NCI-H128 (cell line): ENCODE measurements at regions not wholly inside any gene's neighbourhood (a gene's known extent, or its start where the extent isn't known, plus 50 kb on each side); places are given as distances from the start of the nearest gene placed in this dataset.
"Not testable (repeated sequence)": the region's sequence is repeated elsewhere in the genome, so short reads cannot be mapped to it uniquely, and the experiment has no call there.

ENCODE experiments used
- DNase-seq: peaks from one replicate; lab custom pipeline; 2025; ENCODE audit not compliant: unreplicated experiment; lab: John Stamatoyannopoulos, UW

DNA sequence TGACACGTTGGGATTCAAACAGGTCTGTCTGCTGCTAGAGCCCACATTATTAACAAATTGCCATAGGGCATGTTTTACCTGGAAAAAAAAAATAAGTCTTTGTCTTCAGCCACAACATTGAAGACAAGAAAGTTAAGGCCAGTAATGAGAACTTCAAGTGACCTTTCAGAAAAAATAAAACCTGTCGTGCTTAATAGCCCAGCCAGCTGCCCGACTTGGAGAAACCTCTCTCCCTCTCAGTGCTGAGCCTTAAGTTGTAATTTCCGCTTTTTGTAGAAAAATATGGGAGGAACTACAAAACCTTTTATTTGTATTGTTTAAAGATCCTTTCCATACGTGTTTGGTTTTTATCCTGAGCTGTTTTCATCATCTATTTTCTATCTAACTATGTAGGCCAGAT, 454.3 kb upstream of the SLITRK6 start:
- not testable (repeated sequence) for DNase-seq

- DNase-seq: not testable (repeated sequence)
Measured at GRCh38 chr13:86255820-86256219, 456.6 kb upstream of the SLITRK6 start.

- no peak for DNase-seq
Measured at GRCh38 chr13:86269511-86269910, 470.3 kb upstream of the SLITRK6 start.

- DNase-seq: no peak
Measured at GRCh38 chr13:86282442-86282841, 483.2 kb upstream of the SLITRK6 start.

DNA sequence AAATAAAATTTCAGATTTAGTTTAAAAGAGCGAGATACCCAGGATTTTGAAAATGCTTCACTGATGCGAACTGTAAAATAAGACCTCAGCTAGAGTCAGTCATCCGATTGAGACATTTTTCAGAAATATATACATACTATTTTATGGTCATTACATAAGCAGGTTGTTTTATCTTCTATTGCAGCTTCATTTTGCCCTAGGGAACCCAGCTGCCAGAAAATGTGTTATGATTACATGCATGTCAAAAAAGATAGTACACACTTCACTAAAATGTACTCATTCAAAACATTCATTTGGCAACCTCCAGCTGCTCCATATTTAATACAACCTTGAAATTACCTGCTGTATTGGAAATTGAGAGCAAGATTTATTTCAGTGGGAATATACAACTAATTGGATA, 483.8 kb upstream of the SLITRK6 start:
- DNase-seq: no peak

DNA sequence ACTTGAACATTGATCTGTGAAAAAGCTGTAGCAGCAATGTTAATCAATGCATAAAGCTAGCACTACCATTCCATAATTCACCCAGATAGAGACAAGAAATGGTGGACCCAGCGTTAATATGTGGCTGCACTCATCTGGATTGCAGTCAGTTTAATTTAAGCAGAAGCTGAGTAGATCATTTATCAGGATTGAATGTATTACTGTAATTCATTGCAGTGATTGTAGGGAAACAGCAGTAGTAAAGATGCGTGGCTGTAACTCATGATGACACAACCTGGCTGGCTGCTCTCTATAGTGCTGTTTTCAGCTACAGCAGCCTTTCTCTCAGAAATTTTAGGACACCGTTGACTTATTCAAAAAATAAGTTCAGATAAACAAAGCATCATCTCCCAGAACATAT, 499.5 kb upstream of the SLITRK6 start:
- no peak for DNase-seq

DNA sequence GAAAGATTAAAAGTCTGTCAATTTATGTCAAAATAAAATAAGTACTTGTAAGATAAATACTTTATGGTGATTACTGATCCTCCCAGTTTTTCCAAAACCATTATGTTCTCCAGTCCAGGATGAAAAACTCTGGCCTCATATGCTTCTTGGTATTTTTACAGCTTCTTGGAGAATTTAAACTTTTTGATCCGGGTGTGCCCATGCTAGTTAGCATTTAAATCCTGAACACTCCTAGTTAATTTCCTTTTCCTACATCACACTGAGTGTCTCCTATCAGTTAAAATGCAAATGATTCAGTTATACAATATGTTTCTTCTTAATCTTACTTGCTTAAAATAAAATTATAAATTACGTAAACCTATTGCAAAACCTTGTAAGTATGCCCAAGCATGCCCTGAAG, 499.9 kb upstream of the SLITRK6 start:
- no peak for DNase-seq

DNA sequence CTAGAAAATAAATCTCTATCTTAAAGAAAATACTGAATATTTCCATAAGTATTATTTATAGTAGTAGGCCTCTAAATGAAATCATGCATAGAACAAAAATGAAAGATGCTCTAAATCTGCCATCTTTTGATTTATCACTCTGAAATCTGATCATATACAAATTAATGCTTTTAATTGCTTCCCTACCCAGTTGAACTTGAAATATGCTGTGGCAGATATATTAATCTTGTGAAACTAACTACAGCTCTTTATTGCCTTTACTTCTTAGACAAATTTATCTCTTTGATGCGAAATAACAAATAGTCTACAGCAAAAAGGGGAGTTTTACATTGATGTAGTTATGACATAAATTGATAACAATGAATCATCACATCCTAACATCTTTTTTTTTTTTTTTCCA, 510.7 kb upstream of the SLITRK6 start:
- DNase-seq: no peak

- DNase-seq: no peak
Measured at GRCh38 chr13:86313421-86313820, 514.2 kb upstream of the SLITRK6 start.

GRCh38 chr13:86318450-86318849, 519.2 kb upstream of the SLITRK6 start:
- DNase-seq: no peak

DNA sequence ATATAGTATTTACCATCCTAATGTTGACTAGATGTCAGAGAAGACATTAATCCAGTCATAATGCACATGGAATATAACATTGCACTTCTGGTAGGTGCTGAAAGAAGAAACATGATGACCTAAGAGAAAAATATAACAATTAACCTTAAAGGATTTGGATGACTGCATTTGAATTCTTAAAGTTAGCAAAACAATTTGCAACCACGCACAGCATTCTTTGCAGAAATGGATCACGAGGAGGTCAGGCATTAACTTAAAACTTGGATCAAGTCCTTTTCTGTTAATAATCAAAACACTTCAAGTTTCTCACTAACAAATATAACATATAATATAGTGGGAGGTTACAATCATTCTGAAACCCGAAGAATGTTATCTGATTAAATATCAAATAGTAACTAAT, 525.0 kb upstream of the SLITRK6 start:
- no peak for DNase-seq

DNA sequence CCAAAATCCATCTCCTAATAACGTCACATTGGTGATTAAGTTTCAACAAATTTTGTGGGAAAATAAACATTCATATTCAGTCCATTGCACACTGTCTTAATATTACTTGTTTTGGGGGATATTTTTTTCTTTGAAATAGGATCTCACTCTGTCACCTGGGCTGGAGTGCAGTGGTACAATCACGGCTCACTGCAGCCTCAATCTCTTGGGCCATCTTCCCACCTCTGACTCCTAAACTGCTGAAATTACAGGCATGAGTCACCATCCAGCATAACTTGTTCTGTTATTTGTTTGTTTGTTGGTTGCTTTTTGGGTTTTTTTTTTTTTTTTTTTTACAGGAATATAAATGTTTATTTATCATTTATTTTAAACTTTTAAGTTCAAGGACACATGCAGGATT, 556.1 kb upstream of the SLITRK6 start:
- no peak for DNase-seq

- DNase-seq: no peak
Measured at GRCh38 chr13:86357106-86357505, 557.9 kb upstream of the SLITRK6 start.

DNA sequence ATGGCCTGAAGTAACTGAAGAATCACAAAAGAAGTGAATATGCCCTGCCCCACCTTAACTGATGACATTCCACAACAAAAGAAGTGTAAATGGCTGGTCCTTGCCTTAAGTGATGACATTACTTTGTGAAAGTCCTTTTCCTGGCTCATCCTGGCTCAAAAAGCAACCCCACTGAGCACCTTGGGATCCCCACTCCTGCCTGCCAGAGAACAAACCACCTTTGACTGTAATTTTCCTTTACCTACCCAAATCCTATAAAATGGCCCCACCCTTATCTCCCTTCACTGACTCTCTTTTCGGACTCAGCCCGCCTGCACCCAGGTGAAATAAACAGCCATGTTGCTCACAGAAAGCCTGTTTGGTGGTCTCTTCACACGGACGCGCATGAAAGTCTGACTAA, 564.5 kb upstream of the SLITRK6 start:
- DNase-seq: not testable (repeated sequence)

DNA sequence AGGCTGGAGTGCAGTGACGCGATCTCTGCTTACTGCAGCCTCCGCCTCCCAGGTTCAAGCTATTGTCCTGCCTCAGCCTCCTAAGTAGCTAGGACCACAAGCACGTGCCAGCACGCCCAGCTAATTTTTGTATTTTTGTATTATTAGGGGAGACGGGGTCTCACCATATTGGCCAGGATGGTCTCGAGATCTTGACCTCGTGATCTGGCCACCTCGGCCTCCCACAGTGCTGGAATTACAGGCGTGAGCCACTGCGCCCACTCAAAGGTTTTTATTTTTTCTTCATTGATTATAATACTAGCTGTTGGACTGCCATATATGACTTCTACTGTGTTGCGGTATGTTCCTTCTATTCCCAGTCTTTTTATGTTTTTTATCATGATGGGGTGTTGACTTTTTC, 569.7 kb upstream of the SLITRK6 start:
- no peak for DNase-seq

- no peak for DNase-seq
Measured at GRCh38 chr13:86377451-86377850, 578.2 kb upstream of the SLITRK6 start.

DNA sequence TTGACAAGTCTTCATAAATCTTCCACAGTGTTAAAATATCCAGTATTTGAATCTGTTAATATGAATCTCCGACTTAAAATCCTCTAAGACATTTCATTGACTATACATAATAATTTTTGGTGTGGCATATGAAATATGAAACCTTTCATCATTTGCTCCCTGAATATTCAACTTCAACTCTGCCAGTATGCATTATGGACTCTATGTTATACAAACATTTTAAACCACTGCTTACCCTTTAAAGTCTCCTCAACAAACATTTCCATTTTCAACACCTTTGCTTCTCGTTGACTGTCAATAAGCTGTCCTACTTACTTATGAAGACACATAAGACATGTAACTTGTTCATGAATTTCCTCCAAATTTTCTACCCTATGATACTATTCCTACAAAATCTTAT, 579.4 kb upstream of the SLITRK6 start:
- no peak for DNase-seq

DNA sequence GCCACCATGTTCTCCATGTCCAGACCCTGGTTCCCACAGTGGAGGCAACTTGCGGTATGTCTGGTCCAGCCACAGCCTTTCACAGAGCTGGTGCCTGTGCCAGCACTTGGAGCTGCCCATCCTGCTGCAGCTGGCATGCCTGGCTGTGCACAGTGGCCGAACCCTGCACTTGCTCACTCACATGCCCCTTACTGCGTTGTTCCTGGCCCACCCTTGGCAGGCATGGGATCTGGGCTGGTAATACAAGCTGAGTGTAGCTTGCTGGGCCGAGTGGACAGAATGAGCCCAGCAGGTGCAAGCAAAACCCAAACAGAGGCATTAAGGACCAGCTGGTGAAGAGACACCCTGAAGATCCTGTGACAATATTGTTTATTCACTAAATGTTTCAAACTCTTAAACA, 583.9 kb upstream of the SLITRK6 start:
- peak; percentile 5 for DNase-seq

GRCh38 chr13:86383561-86383960, 584.3 kb upstream of the SLITRK6 start:
- no peak for DNase-seq

DNA sequence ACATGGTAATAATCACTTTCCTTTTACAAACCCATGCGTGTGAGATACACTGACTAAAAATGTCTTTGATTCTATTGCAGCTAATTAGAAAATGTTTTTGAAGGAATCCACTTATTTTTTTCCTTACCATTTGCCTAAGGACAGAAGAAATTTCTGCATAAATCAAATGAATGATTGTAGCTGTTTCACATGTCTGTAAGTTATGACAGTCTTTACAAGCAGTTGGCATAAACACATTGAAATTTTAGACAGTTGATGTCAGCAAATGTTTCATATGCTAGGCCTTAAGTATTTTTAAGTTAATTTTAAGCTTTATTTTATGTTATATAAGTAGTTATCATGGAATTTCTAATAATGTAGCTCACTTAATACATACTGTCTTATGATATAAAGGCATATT, 598.4 kb upstream of the SLITRK6 start:
- no peak for DNase-seq

DNA sequence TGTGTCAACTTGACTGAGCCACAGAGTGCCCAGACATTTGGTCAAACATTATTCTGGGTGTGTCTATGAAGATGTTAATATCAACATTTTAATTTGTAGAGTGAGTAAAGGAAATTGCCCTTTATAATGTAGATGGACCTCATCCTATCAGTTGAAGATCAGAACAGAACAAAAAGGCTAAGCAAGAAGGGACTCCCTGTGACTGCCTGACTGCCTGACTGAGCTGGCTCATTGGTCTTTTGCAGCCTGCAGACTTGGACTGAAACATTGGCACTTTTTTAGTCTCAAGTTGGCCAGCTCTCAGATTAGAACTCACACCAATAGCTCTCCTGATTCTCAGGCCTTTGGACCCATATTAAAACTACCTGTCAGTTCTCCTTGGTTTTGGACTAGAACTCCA, 600.4 kb upstream of the SLITRK6 start:
- no peak for DNase-seq

GRCh38 chr13:86402500-86402899, 603.3 kb upstream of the SLITRK6 start:
- DNase-seq: no peak

DNA sequence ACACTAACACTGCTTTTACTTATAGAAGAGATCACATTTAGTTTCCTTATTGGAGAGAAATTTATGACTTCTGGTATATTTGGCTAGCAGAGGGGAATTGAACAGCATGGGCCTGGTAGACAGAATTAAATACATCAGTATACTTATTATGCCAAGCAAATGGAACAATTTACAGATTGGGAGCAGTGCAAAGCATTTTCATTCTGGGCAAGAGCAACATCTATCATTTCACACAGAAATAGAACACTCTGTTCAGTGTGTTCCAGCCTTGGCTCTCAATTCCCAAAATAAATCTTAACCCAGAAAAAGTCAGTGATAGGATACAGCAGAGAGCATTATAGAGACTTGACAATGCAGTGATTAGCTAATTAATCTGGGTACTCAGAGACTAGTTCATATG, 604.0 kb upstream of the SLITRK6 start:
- no peak for DNase-seq
